HG03064 (cell line): ENCODE measurements at regions not wholly inside any gene's neighbourhood (a gene's known extent, or its start where the extent isn't known, plus 50 kb on each side); places are given as distances from the start of the nearest gene placed in this dataset.

Experiments
- ATAC-seq: cut with Tn5 transposase; IDR thresholded peaks from one replicate; pipeline ENCODE4 v1.9.1; 2021; ENCODE audit warnings: low read depth; ENCODE audit not compliant: unreplicated experiment

- ATAC-seq: no peak
These were observed 289.7 kb upstream of the TPM1 start for GRCh38 chr15:62752657-62753517.

- ATAC-seq: no peak
These were observed 288.9 kb upstream of the TPM1 start for GRCh38 chr15:62753518-62754221.

GRCh38 chr15:62756326-62756994, 286.1 kb upstream of the TPM1 start:
- no peak for ATAC-seq

- ATAC-seq: no peak
These were observed 285.6 kb upstream of the TPM1 start for GRCh38 chr15:62756995-62757360.

DNA sequence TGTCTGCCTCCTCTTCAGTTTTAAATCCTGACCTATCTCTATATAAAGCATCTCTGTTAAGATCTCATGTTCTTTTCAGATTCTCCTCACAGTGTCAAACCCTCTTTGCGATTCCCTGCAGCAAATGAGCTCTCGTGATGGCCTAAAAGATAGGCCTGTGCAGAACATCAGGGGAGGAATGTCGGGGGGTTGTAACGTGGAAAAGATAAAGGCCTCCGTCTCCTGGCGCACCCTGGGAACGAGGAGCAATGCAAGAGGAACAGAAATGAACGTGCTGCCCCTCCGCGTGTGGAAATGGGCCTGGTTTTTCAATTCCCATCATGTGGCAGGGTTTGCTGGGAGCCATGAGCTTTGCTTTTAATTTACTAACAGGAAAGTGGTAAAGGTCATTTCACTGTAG, 285.0 kb upstream of the TPM1 start:
- ATAC-seq: no peak

GRCh38 chr15:62758126-62758951, 284.2 kb upstream of the TPM1 start:
- ATAC-seq: no peak

DNA sequence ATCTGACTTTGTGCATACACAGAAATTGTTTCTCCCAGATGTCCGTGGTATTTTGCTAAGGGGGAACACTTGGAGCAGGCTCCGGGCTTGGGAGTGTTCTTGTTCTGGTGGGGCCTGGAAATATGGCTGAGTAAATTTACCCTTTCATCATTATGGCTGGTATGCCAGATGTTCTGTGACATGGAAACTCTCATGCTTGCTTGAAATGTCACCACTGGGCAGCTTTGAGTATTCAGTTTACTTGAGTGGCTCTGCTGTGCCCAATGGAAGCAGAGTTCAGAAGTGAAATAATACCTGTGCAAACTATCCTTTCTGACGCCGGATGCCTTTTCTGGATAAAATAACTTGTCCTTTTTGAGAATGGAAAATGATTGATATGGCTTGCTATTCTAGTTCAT, 283.6 kb upstream of the TPM1 start:
- no peak for ATAC-seq

DNA sequence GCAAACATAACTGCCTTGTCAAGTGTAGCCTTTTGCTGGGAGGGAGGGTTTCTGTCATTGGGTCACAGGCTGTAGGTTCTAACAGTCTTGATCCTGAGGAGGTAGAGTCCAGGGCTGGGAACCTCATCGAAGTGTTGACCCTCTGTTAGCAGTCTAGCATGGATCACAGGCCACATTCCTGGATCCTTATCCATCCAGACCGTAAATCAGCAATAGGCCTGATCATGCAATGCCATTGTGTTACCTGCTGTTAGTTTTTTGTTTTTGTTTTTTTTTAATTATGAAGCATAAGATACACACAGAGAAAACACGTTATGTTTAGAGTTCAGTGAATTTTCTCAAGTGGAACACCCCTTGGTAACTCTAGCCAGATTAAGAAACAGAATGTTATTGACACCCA, 282.0 kb upstream of the TPM1 start:
- no peak for ATAC-seq

DNA sequence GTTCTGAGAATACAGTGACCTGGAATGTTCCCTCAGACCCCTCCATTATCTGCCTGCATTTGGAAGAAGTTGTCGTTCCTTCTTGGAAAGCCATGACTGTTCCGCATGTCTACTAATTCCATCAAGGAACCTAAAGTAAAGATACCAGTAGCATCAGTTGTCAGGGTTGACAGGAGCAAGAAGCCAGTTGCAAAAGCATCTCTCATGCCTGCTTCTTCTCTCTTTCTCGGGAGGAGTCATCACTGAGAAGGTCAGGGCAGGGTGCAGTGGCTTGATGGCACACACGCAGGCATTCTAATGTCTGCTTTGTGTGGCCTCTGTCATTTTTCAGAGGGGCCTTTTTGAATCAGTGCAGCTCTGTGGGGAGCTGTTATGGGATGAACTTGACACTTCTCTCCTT, 276.6 kb upstream of the TPM1 start:
- no peak for ATAC-seq

DNA sequence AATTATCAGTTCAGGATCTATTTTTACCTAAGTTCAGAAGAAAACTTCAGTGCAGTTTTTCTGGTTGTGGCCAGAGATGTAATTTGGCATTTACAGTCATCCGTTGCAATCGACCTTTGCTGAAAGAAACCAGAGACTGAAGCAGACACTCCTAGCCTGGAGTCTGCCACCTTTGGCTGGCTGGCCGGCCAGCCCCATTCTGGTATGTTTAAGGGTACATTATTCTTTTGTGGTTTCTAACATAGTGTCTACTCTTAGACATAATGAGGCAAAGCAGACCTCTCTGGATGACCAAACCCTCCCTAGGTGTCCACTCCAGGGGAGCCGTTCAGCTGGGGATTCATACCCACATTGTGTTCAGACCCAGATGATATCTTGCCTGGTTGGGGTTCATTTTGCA, 275.9 kb upstream of the TPM1 start:
- no peak for ATAC-seq

- ATAC-seq: no peak
These were observed 272.9 kb upstream of the TPM1 start for GRCh38 chr15:62769604-62770003.

DNA sequence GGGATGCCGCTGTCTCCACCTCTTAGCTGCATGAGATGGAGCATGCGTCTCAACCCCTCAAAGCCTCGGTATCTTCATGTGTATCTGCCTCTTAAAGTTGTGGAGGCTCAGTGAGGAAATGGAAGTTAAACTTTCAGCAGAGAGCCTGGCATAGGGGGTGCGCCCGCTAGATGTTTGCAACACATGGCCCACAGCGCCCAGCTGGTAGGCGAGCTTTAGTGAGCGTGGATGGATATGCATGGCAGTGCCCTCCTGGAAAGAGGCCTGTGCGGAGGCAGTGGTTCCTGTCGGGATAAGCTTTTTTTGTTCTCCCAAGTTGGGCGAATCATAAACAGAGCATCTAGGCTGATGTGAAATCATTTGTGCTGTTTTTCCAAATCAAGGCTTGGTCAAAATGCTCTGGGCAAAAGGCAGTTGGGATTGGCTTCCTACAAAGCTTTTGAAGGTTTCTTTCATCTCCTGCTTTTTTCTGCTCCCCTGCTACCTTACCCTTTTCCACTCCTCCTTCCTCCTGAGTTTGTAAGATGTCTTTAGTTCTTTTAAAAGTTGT, 272.4 kb upstream of the TPM1 start:
- ATAC-seq: no peak

- no peak for ATAC-seq
These were observed 271.8 kb upstream of the TPM1 start for GRCh38 chr15:62770752-62771151.

DNA sequence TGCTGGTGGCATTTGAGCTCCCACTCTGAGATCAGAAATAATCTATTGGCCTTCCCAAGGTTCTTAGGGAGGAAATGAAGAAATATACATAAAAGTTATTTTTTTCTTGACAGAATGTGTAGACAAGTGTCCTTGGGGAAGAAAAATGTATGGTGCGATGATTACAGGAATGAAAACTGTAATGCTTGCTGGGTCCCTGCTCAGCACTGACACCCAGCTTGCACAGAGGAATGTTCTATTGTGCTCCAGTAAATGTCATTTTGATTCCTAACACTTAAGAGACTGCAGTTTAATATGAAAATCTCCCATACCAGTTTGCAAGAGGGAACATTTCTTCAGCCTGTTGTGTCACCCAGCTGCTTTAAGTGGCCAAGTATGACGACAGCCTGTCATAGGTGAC, 271.3 kb upstream of the TPM1 start:
- no peak for ATAC-seq

DNA sequence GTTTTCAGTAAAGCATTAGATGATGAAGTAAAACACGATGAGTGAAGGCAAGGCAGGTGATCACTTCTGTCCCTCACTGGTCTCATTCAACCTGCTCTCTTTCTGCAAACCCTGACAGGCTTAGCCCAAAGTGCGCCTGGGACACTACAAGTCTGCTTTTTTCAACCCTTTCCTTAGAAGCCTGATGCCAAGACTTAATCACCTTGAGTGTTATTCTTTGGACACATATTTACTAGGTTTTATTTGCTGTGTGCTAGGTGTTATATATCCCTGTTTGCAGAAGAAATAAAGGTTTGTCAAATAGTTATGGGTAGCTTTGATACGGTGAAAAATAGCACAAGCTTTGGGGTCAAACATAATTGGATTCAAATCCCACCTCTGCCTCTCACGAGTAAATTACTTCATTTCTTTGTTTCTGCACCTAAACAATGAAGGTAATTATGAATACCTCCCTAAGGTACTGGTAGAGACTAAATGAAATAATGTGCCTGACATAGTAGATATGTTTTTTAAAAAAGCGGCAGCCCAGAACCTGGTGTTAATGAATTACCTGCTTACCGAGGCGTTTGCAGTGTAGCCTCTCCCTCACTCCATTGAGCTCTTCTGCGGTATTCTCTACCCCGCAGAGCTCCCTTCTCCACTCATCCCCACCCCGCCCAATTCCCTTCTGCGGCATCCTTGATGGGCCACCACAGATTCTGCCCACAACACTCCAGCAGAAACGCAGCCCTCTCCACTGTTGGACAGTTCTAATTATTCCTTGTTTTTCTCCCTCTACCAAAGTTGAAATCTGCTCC, 269.0 kb upstream of the TPM1 start:
- no peak for ATAC-seq

- no peak for ATAC-seq
These were observed 266.6 kb upstream of the TPM1 start for GRCh38 chr15:62775932-62776331.

DNA sequence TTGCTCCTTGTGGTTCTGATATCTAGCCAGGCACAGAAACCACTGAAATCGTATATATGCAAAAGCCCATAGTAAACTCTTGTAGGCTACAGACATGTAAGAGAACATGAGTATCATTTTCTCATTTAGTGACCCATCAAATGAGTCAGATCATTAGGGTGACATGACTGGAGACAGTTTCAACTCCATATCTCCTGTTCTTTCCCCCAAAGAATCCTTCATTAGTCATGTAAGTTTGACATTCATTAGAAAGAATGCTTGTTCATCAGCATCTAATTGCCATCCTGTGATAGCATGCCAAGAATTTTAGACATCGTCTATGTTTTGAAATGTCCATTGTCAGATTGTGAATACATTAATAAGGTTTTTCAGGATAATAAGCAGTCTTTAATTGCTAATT, 264.9 kb upstream of the TPM1 start:
- no peak for ATAC-seq

GRCh38 chr15:62779036-62779770, 263.3 kb upstream of the TPM1 start:
- no peak for ATAC-seq

DNA sequence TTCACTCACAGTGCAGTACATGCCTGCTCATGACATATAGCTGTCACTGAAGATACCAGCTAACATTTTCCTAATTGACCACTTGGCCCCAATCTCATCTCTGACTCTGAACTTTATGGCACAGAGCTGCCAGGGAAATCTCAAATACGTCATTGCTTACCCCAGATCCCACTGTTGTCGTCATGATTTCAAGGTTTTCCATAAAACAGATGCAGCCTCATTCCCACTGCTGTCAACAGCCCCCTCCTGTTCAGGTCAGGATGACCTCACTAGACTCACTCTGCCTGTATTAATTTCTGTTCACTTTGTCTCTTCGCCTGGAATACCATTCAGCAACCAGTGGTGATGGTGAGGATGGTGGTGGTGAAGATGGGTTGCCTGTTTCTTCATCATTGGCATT, 262.6 kb upstream of the TPM1 start:
- ATAC-seq: no peak
